K562 (cell line): ENCODE measurements at regions not wholly inside any gene's neighbourhood (a gene's known extent, or its start where the extent isn't known, plus 50 kb on each side); places are given as distances from the start of the nearest gene placed in this dataset.

ENCODE experiments used
- CHD7 ChIP-seq: fragments of 200-600 bp; sonication (generic); IDR thresholded peaks from one replicate; pipeline ENCODE4 v1.6.1; 2012; ENCODE audit warnings: mild to moderate bottlenecking, low read depth, low read length, inconsistent platforms
- ELK1 ChIP-seq: sonication (generic); formaldehyde crosslinking; IDR thresholded peaks from 2 replicates; pipeline ENCODE4 v1.8.1; 2022; ENCODE audit warnings: missing genetic modification reagents
- FOSL1 ChIP-seq: fragments of 200-800 bp; sonication (Bioruptor generic); conservative IDR thresholded peaks from 2 replicates; pipeline ENCODE4 v1.6.1; 2016; ENCODE audit warnings: missing genetic modification characterization, missing compliant biosample characterization
- GATA2 ChIP-seq: sonication (generic); formaldehyde crosslinking; IDR thresholded peaks from 2 replicates; pipeline ENCODE4 v1.4.0; 2020; ENCODE audit warnings: mild to moderate bottlenecking, missing genetic modification reagents
- KLF1 ChIP-seq: fragments of 450-650 bp; IDR thresholded peaks from 2 replicates; pipeline ENCODE4 v1.6.1; 2016; ENCODE audit warnings: missing genetic modification characterization, missing compliant biosample characterization
- NRF1 ChIP-seq, 2 experiments: fragments of 450-650 bp; IDR thresholded peaks in 1 of 2; conservative IDR thresholded peaks in 1 of 2; 2 replicates each; pipeline ENCODE4 v1.6.1; 2014; ENCODE audit warnings: mild to moderate bottlenecking in 2 of 2
- TEAD1 ChIP-seq, 2 experiments: fragments of 450-650 bp in 1 of 2; sonication (generic) in 1 of 2; formaldehyde crosslinking; IDR thresholded peaks; 2 replicates each; pipeline versions ENCODE4 v1.4.0 to v1.8.0; 2020 to 2022; ENCODE audit warnings: mild to moderate bottlenecking in 2 of 2, missing genetic modification reagents in 1 of 2
- TSC22D4 ChIP-seq: fragments of 450-650 bp; IDR thresholded peaks from 2 replicates; pipeline ENCODE4 v1.6.1; 2016; ENCODE audit warnings: missing genetic modification characterization, missing biosample characterization, control low read depth
- XRCC4 ChIP-seq: IDR thresholded peaks from one replicate; pipeline ENCODE4 v1.6.1; 2011; ENCODE audit not compliant: insufficient read depth, insufficient read length; ENCODE audit errors: extremely low read depth
- ZNF316 ChIP-seq: fragments of 450-650 bp; IDR thresholded peaks from 2 replicates; pipeline ENCODE4 v1.6.1; 2016
- ZNF695 ChIP-seq: fragments of 450-650 bp; formaldehyde crosslinking; IDR thresholded peaks from 2 replicates; pipeline ENCODE4 v1.4.0; 2020; ENCODE audit warnings: mild to moderate bottlenecking, moderate library complexity
- ZSCAN32 ChIP-seq: fragments of 450-650 bp; formaldehyde crosslinking; IDR thresholded peaks from 2 replicates; pipeline ENCODE4 v1.4.0; 2020; ENCODE audit warnings: mild to moderate bottlenecking, moderate library complexity
- TF ChIP-seq, protein P1 (sequence below): fragments of 250-450 bp; sonication (Bioruptor Pico); IDR thresholded peaks from 2 replicates; pipeline ENCODE4 v1.4.0; 2020
- TF ChIP-seq, protein P2 (sequence below): fragments of 250-450 bp; sonication (Bioruptor Pico); IDR thresholded peaks from 2 replicates; pipeline ENCODE4 v1.8.0; 2021; ENCODE audit warnings: moderate library complexity, mild to moderate bottlenecking, inconsistent platforms

GRCh38 chr19:28521614-28522544 lies 691.1 kb downstream of the UQCRFS1 start (continued):
- no peak for TF ChIP-seq CHD7
- no peak for TF ChIP-seq ZNF695
- no peak for TF ChIP-seq FOSL1
- peak in 1 of 2 experiments; percentile 84; a peak in 2 of 4 replicates for TF ChIP-seq TEAD1 (CRISPR knock-in tag; IDR thresholded peaks at IDR 0.05)
- TF ChIP-seq KLF1 (tag): no peak
- TF ChIP-seq, protein P1, sequence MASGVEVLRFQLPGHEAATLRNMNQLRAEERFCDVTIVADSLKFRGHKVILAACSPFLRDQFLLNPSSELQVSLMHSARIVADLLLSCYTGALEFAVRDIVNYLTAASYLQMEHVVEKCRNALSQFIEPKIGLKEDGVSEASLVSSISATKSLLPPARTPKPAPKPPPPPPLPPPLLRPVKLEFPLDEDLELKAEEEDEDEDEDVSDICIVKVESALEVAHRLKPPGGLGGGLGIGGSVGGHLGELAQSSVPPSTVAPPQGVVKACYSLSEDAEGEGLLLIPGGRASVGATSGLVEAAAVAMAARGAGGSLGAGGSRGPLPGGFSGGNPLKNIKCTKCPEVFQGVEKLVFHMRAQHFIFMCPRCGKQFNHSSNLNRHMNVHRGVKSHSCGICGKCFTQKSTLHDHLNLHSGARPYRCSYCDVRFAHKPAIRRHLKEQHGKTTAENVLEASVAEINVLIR (CRISPR knock-in tag): peak; percentile 59
- TF ChIP-seq ELK1 (CRISPR knock-in tag): no peak
- no peak for TF ChIP-seq ZSCAN32 (CRISPR knock-in tag)
- TF ChIP-seq NRF1 (conservative IDR thresholded peaks at IDR 0.05 in 1 of 2, IDR thresholded peaks at IDR 0.05 in 1 of 2): no peak
- TF ChIP-seq GATA2 (CRISPR knock-in tag): no peak
- TF ChIP-seq XRCC4: no peak
- no peak for TF ChIP-seq TSC22D4 (tag)
- no peak for TF ChIP-seq ZNF316
- TF ChIP-seq, protein P2, sequence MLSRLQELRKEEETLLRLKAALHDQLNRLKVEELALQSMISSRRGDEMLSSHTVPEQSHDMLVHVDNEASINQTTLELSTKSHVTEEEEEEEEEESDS (CRISPR knock-in tag): no peak
